Gastrocnemius medialis (tissue), 4 donors: ENCODE measurements at regions not wholly inside any gene's neighbourhood (a gene's known extent, or its start where the extent isn't known, plus 50 kb on each side); places are given as distances from the start of the nearest gene placed in this dataset.

Experiments
- POLR2A ChIP-seq, 2 donors: fragments of 450-650 bp; IDR thresholded peaks; one replicate each; pipeline ENCODE4 v1.6.1; 2017; ENCODE audit warnings: antibody characterized with exemption in 2 of 2, mild to moderate bottlenecking in 2 of 2, moderate library complexity in 2 of 2
- TF ChIP-seq, protein P1 (sequence below), 5 experiments: fragments of 450-650 bp in 3 of 5; fragments of 200-600 bp in 2 of 5; sonication (generic) in 2 of 5; IDR thresholded peaks in 4 of 5; conservative IDR thresholded peaks in 1 of 5; 1 replicate in 4 of 5; 2 replicates in 1 of 5; pipeline ENCODE4 v1.5.1; 2016 to 2019; ENCODE audit warnings: antibody characterized with exemption in 5 of 5, mild to moderate bottlenecking in 3 of 5, moderate library complexity in 3 of 5

- TF ChIP-seq, protein P1, sequence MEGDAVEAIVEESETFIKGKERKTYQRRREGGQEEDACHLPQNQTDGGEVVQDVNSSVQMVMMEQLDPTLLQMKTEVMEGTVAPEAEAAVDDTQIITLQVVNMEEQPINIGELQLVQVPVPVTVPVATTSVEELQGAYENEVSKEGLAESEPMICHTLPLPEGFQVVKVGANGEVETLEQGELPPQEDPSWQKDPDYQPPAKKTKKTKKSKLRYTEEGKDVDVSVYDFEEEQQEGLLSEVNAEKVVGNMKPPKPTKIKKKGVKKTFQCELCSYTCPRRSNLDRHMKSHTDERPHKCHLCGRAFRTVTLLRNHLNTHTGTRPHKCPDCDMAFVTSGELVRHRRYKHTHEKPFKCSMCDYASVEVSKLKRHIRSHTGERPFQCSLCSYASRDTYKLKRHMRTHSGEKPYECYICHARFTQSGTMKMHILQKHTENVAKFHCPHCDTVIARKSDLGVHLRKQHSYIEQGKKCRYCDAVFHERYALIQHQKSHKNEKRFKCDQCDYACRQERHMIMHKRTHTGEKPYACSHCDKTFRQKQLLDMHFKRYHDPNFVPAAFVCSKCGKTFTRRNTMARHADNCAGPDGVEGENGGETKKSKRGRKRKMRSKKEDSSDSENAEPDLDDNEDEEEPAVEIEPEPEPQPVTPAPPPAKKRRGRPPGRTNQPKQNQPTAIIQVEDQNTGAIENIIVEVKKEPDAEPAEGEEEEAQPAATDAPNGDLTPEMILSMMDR (IDR thresholded peaks at IDR 0.05 in 4 of 5, conservative IDR thresholded peaks at IDR 0.05 in 1 of 5), result peak in 2 of 5 experiments; percentile 33 to 37
- TF ChIP-seq POLR2A (IDR thresholded peaks at IDR 0.05), result no peak
Measured at GRCh38 chr11:109697140-109697843, 275.3 kb downstream of the C11orf87 start.
